ENCODE measurements at regions not wholly inside any gene's neighbourhood (a gene's known extent, or its start where the extent isn't known, plus 50 kb on each side); places are given as distances from the start of the nearest gene placed in this dataset.

- TF ChIP-seq EZH2 (IDR thresholded peaks at IDR 0.05; ENCODE audit: insufficient read depth, poor library complexity, severe bottlenecking) (no peak), EZH2phosphoT487 (IDR thresholded peaks at IDR 0.05; ENCODE audit: insufficient read depth, low read depth) (no peak)
Measured at GRCh38 chr4:124325690-124326089, 386.8 kb downstream of the ANKRD50 start.
